ENCODE measurements at regions not wholly inside any gene's neighbourhood (a gene's known extent, or its start where the extent isn't known, plus 50 kb on each side); places are given as distances from the start of the nearest gene placed in this dataset.

GRCh38 chr3:34547297-34547920 lies 749.0 kb downstream of the PDCD6IP start:
- no peak overlapping the region for H3K9ac ChIP-seq (ENCODE audit: low read length)
- no peaks in the 10 kb centered on the region for H3K36me3 ChIP-seq (replicated peaks in 1 of 2; ENCODE audit: control extremely low read depth in 1 of 2, control insufficient read depth in 1 of 2, extremely low read depth in 1 of 2, insufficient read depth in 2 of 2, low read length in 1 of 2)
- CTCF ChIA-PET = no interaction called here
- H3K4me1 Mint-ChIP-seq = no peaks in the 10 kb centered on the region
- no peak overlapping the region for H2AFZ ChIP-seq (ENCODE audit: insufficient read depth, low read depth, low read length, poor library complexity, severe bottlenecking)
- H3K27me3 ChIP-seq (replicated peaks in 1 of 4; ENCODE audit: control extremely low read depth in 1 of 4, control insufficient read depth in 3 of 4, insufficient read depth in 4 of 4, low read length in 3 of 4) = no peaks in the 10 kb centered on the region
- H4K20me1 ChIP-seq (ENCODE audit: control insufficient read depth, insufficient read depth, low read length, poor library complexity, severe bottlenecking) = no peaks in the 10 kb centered on the region
- TF ChIP-seq CTCF (IDR thresholded peaks at IDR 0.05) (no peak), EZH2 (IDR thresholded peaks at IDR 0.05; ENCODE audit: borderline replicate concordance, insufficient read depth, low read depth, low read length, poor library complexity, severe bottlenecking) (no peak)
- H3K4me1 ChIP-seq (ENCODE audit: control insufficient read depth in 2 of 2, insufficient read depth in 2 of 2, low read length in 2 of 2) = no peaks in the 10 kb centered on the region
- no peak overlapping the region for H3K4me2 ChIP-seq (replicated peaks; ENCODE audit: low read depth, low read length, poor library complexity, severe bottlenecking)
- POLR2A ChIA-PET = no interaction called here
- no peak overlapping the region for H3K4me3 ChIP-seq (ENCODE audit: control extremely low read depth in 1 of 5, extremely low read depth in 1 of 5, insufficient read depth in 1 of 5, low read depth in 2 of 5, low read length in 4 of 5)
- no peaks in the 10 kb centered on the region for H3K79me2 ChIP-seq (ENCODE audit: control insufficient read depth, insufficient read depth, low read length)
- WGBS (ENCODE audit: insufficient coverage) = 100% methylated on average over 1 of the region's 2 CpGs
- no peak for ATAC-seq (ENCODE audit: low read depth)
- no peaks in the 10 kb centered on the region for H3K27me3 Mint-ChIP-seq
- H3K27ac ChIP-seq (ENCODE audit: low read length in 2 of 2) = no peak overlapping the region
- H3K9me3 Mint-ChIP-seq (ENCODE audit: insufficient read depth) = no peaks in the 10 kb centered on the region
- H3K9me3 ChIP-seq (ENCODE audit: control extremely low read depth in 1 of 3, control insufficient read depth in 2 of 3, insufficient read depth in 1 of 3, low read length in 2 of 3) = no peaks in the 10 kb centered on the region
- no peak overlapping the region for H3K4me3 Mint-ChIP-seq
- no peak for DNase-seq
- intact Hi-C loops (cut with micrococcal nuclease) = no loop called here
- H3K27ac Mint-ChIP-seq = no peak overlapping the region

GRCh38 chr3:34567266-34567665 lies 768.8 kb downstream of the PDCD6IP start:
- H3K27me3 Mint-ChIP-seq = no peaks in the 10 kb centered on the region
- no CpG with 5 or more reads among the region's 1 CpG for WGBS (ENCODE audit: insufficient coverage)
- no peaks in the 10 kb centered on the region for H3K79me2 ChIP-seq (ENCODE audit: control insufficient read depth, insufficient read depth, low read length)
- H3K4me3 Mint-ChIP-seq = no peak overlapping the region
- POLR2A ChIA-PET = no interaction called here
- CTCF ChIA-PET = no interaction called here
- H3K36me3 ChIP-seq (replicated peaks in 1 of 2; ENCODE audit: control extremely low read depth in 1 of 2, control insufficient read depth in 1 of 2, extremely low read depth in 1 of 2, insufficient read depth in 2 of 2, low read length in 1 of 2) = no peaks in the 10 kb centered on the region
- H3K27ac ChIP-seq (ENCODE audit: low read length in 2 of 2) = no peak overlapping the region
- no peaks in the 10 kb centered on the region for H3K4me1 ChIP-seq (ENCODE audit: control insufficient read depth in 2 of 2, insufficient read depth in 2 of 2, low read length in 2 of 2)
- H3K4me2 ChIP-seq (replicated peaks; ENCODE audit: low read depth, low read length, poor library complexity, severe bottlenecking) = no peak overlapping the region
- no peaks in the 10 kb centered on the region for H3K4me1 Mint-ChIP-seq
- H3K27ac Mint-ChIP-seq = no peak overlapping the region
- no peak overlapping the region for H3K9ac ChIP-seq (ENCODE audit: low read length)
- no peaks in the 10 kb centered on the region for H3K27me3 ChIP-seq (replicated peaks in 1 of 4; ENCODE audit: control extremely low read depth in 1 of 4, control insufficient read depth in 3 of 4, insufficient read depth in 4 of 4, low read length in 3 of 4)
- H4K20me1 ChIP-seq (ENCODE audit: control insufficient read depth, insufficient read depth, low read length, poor library complexity, severe bottlenecking) = no peaks in the 10 kb centered on the region
- no peak overlapping the region for H3K4me3 ChIP-seq (ENCODE audit: control extremely low read depth in 1 of 5, extremely low read depth in 1 of 5, insufficient read depth in 1 of 5, low read depth in 2 of 5, low read length in 4 of 5)
- H2AFZ ChIP-seq (ENCODE audit: insufficient read depth, low read depth, low read length, poor library complexity, severe bottlenecking) = no peak overlapping the region
- ATAC-seq (ENCODE audit: low read depth) (no peak), DNase-seq (no peak)
- no peaks in the 10 kb centered on the region for H3K9me3 ChIP-seq (ENCODE audit: control extremely low read depth in 1 of 3, control insufficient read depth in 2 of 3, insufficient read depth in 1 of 3, low read length in 2 of 3)
- H3K9me3 Mint-ChIP-seq (ENCODE audit: insufficient read depth) = peaks cover 7% of the 10 kb centered on the region
- TF ChIP-seq CTCF (IDR thresholded peaks at IDR 0.05) (no peak), EZH2 (IDR thresholded peaks at IDR 0.05; ENCODE audit: borderline replicate concordance, insufficient read depth, low read depth, low read length, poor library complexity, severe bottlenecking) (no peak)
- intact Hi-C loops (cut with micrococcal nuclease) = no loop called here
